Gastroesophageal sphincter (tissue), 3 donors: ENCODE measurements at regions not wholly inside any gene's neighbourhood (a gene's known extent, or its start where the extent isn't known, plus 50 kb on each side); places are given as distances from the start of the nearest gene placed in this dataset.

Source experiments
- POLR2A ChIP-seq, 2 donors: fragments of 450-650 bp; IDR thresholded peaks; one replicate each; pipeline ENCODE4 v1.6.1; 2017; ENCODE audit warnings: antibody characterized with exemption in 2 of 2, mild to moderate bottlenecking in 2 of 2, moderate library complexity in 1 of 2
- POLR2AphosphoS5 ChIP-seq: sonication (generic); formaldehyde crosslinking; IDR thresholded peaks from one replicate; pipeline ENCODE4 v1.6.1; 2017; ENCODE audit warnings: antibody characterized with exemption
- TF ChIP-seq, protein P1 (sequence below), 4 experiments: fragments of 200-600 bp in 2 of 4; fragments of 450-650 bp in 2 of 4; sonication (generic) in 1 of 4; IDR thresholded peaks; one replicate each; pipeline ENCODE4 v1.5.1; 2017 to 2019; ENCODE audit warnings: antibody characterized with exemption in 4 of 4, mild to moderate bottlenecking in 2 of 4, moderate library complexity in 2 of 4

DNA sequence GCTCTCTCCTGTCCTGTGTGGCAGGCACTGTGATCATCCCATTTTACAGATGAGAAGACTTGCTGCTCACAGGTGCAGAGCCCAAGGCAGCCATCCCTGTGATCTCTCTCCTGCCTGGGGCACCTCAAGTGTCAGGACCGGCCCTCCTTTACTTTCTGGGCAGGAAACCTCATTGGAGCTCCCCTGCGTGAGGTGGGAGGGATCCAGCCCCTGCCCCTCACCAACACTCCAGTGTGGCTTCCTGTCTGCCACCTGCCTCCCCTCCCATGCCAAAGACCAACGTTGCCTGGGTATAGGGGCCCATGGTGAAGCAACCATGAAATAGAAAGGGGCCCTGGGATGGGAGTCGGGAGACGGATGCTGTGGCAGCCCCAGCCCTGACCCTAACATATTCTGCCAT, 91.2 kb upstream of the MYL10 start:
- TF ChIP-seq, protein P1, sequence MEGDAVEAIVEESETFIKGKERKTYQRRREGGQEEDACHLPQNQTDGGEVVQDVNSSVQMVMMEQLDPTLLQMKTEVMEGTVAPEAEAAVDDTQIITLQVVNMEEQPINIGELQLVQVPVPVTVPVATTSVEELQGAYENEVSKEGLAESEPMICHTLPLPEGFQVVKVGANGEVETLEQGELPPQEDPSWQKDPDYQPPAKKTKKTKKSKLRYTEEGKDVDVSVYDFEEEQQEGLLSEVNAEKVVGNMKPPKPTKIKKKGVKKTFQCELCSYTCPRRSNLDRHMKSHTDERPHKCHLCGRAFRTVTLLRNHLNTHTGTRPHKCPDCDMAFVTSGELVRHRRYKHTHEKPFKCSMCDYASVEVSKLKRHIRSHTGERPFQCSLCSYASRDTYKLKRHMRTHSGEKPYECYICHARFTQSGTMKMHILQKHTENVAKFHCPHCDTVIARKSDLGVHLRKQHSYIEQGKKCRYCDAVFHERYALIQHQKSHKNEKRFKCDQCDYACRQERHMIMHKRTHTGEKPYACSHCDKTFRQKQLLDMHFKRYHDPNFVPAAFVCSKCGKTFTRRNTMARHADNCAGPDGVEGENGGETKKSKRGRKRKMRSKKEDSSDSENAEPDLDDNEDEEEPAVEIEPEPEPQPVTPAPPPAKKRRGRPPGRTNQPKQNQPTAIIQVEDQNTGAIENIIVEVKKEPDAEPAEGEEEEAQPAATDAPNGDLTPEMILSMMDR (IDR thresholded peaks at IDR 0.05), result no peak
- TF ChIP-seq POLR2AphosphoS5 (no peak), POLR2A (IDR thresholded peaks at IDR 0.05) (no peak)
